GM19452 (cell line): ENCODE measurements at regions not wholly inside any gene's neighbourhood (a gene's known extent, or its start where the extent isn't known, plus 50 kb on each side); places are given as distances from the start of the nearest gene placed in this dataset.

Source experiments
- ATAC-seq: cut with Tn5 transposase; IDR thresholded peaks from one replicate; pipeline ENCODE4 v1.9.1; 2021; ENCODE audit not compliant: unreplicated experiment

DNA sequence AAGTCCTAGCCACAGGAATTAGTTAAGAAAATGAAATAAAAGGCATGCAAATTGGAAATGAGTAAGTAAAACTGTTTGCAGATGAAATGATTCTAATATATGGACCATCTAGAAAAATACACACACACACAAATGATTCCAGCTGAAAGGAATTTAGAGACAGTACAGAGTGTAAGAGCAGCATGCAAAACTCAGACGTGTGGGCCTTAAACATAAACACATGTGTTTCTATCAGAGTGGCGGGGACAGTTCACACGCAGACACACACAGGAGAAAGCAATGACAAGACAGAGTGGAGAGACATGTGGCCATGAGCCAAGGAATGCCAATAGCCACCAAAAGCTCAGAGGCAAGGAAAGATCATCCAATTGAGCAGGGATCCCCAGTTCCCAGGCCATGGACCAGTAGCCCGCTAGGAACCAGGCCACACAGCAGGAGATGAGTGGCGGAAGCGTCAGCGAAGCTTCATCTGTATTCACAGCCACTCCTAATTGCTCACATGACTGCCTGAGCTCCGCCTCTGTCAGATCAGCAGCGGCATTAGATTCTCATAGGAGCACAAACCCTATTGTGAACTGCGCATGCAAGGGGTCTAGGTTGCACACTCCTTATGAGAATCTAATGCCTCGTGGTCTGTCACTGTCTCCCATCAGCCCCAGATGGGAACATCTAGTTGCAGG lies 155.4 kb downstream of the ARL4C start:
- no peak for ATAC-seq

- no peak for ATAC-seq
These were observed 157.4 kb downstream of the ARL4C start for GRCh38 chr2:234339501-234339900.

GRCh38 chr2:234339011-234339410 lies 157.9 kb downstream of the ARL4C start:
- no peak for ATAC-seq

DNA sequence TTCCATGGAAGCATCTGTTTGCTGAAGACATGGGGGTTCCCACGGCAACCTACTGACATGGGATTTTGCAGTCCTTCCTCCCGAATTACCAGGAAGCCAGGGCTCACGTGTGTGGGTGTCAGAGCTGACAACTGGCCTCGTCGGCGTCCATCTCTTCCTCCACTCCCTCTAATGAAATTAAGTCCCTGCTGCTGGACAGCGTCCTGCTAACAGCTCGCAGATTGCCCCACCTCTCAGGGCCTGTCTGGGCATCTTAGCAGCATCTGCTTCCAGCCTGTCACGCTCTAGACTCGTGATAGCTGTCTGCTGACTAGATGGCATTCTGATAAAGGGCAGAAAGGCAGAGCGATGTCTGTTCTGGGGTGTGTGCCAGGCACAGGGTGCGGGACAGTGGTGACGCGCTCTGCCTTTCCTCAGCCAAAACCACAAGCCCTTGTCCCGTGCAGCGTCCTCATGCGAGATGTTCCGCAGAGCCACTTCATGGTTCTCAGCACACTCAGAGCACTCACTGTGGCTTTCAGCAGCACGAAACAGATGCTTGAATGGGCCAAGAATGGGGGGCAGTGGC lies 161.1 kb downstream of the ARL4C start:
- no peak for ATAC-seq

DNA sequence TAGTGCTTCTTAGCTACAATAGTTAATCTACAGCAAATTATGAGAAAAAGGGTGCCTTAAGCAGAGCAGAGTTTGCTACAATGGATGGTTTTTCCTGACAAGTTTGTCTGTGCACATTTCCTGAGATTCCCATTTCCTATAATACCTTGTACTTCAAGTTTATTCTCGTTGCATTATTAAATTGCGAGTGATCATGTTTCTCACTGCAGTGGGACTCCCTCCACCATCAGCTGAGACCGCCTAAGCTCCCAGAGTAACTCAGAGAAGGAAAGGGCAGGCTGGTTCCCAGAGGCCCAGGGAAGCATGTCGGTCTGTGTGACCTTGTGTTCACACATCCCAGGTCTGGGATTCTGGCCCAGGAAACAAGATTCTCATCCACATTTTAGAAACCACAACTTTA lies 162.1 kb downstream of the ARL4C start:
- no peak for ATAC-seq

- ATAC-seq, result no peak
These were observed 162.7 kb downstream of the ARL4C start for GRCh38 chr2:234334151-234334550.

DNA sequence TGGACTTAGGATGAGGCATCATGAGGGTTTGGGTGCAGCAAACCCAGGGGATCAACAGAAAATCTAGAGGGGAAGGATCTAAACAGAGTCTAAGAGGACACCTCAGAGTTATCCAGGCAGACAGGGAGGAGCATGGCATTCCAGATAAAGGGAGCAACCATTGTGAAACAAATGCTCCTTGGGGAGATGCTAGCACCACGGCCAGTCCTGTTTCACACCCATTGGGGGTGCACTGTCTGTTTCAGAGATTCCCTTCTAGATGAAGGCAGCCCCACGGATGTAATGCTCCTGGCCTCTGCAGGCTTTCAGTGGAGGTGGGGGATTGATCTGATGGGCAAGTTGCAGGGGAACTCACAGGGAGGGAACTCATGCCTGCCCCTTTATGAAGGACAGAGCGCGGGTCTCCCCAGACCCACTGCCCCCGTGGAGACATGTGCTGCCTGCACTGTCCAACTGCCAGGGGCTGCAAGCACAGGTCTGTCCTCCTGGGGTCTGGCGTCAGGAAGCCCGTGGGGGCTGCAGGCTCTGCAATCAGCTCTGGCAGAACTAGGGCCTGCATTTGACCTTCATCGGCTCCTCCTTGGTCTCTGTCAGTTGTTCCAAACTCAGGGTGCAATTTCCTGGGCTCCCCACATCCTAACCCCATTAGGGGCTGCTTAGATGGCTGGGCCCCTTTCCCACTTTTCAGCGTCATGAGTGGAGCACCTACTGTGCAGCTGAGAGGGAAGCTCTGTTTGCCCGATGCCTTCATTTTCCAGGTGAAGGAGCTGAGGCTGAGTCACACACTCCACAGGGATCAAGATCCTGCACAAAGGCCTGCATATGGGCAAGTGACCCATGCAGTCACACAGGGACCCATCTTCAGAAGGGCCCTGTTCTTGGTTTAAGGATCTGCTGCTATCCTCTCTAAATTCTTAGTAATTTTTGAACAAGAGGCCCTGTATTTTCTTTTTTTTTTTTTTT lies 163.4 kb downstream of the ARL4C start:
- ATAC-seq, result no peak

- no peak for ATAC-seq
These were observed 164.9 kb downstream of the ARL4C start for GRCh38 chr2:234331966-234332365.

- ATAC-seq, result no peak
These were observed 165.3 kb downstream of the ARL4C start for GRCh38 chr2:234331566-234331965.

GRCh38 chr2:234330902-234331301 lies 166.0 kb downstream of the ARL4C start:
- ATAC-seq, result no peak

DNA sequence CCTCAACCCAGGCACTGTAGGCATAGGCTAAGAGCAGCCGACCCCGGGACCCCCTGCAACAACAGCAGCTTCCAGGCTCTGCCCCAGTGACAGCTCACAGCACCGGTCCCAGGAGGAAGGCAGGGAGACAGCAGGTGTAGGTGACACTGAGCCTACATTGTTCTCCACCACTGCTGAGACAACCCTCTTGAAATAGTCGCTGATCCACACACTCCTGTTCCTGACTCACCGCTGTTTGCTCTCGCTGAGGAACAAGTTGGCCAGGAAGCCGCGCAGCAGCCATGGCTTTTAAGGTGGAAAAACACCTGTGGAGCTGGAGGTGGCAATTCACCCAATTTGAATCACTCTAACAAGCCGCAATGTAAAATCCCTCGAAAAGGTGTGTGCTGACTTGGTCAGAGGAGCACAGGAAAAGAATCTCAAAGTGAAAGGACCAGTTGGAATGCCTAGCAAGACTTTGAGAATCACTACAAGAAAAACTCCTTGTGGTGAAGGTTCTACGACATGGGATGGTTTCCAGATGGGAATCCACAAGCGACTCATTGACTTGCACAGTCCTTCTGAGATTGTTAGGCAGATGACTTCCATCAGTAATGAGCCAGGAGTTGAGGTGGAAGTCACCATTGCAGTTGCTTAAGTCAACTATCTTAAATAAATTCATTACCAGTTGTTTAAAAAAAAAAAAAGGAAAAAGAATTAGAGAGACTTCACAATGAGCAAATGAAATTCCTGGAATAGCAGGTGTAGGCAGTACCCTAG lies 167.5 kb downstream of the ARL4C start:
- no peak for ATAC-seq

GRCh38 chr2:234328444-234328990 lies 168.4 kb downstream of the ARL4C start:
- no peak for ATAC-seq

- no peak for ATAC-seq
These were observed 170.2 kb downstream of the ARL4C start for GRCh38 chr2:234326694-234327093.

DNA sequence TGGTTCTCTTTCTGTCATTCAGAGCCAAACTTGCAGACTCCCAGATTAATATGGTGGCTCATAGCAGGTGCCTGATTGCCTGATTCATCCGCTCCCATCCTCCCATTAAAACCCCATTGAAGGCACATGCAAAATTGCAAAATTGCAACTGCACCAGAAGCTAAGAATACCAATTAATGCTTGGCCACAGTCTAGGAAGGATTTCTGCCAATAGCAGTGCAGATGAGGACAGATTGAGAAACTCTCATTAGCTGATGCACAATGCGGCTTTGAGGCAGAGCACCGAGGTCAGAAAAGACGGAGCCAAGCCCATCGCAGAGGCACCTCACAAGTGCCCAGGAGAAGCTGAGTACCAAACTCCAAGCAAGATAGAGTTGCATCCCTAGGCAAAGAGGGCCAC lies 172.8 kb downstream of the ARL4C start:
- ATAC-seq, result no peak

- ATAC-seq, result no peak
These were observed 174.0 kb downstream of the ARL4C start for GRCh38 chr2:234322766-234323465.

DNA sequence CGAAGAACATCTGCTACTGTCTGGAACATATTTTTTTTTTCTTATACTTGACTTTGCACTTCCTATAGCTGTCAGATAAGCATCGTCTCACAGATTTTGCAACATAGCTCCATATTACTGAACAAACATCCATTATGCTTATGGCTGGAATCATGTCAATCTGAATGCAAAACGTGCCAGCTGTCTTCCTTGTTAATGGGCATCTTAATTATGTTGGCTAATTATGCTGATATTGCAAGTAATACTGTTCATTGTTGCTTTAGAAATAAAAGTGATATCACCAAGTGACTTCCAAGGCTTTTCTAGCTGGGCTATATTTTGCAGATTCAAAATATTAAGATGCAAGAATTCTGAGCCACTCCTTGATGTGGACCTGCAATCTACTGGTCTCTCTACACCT lies 176.8 kb downstream of the ARL4C start:
- ATAC-seq, result no peak

DNA sequence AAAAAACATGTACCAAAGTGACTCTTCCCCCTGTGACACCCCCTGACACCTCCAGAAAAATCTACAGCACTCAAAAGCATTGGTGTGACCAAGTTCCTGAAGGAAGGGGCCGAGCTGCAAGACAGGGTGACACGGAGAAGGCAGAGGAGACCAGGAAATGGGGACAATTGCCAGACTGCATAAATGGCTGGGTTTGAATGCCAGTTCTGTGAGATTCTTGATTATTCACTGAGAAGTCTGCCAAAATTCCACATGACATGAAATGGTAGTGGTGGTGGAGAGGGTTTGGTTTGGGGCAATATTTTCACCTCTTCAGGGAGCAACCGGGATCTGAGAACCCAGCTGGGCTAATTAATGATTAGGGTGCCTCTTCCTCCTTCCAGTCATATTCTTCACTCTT lies 178.5 kb downstream of the ARL4C start:
- ATAC-seq, result no peak

- ATAC-seq, result no peak
These were observed 183.3 kb downstream of the ARL4C start for GRCh38 chr2:234313558-234313957.

GRCh38 chr2:234310166-234310565 lies 186.7 kb downstream of the ARL4C start:
- ATAC-seq, result no peak

- ATAC-seq, result no peak
These were observed 187.4 kb downstream of the ARL4C start for GRCh38 chr2:234309431-234309830.
